Neutrophil (primary cell): ENCODE measurements at regions not wholly inside any gene's neighbourhood (a gene's known extent, or its start where the extent isn't known, plus 50 kb on each side); places are given as distances from the start of the nearest gene placed in this dataset.

ENCODE experiments used
- H3K27ac ChIP-seq: fragments of 200-600 bp; sonication (generic); 2 replicates; pipeline ENCODE4 v1.5.1; 2016; ENCODE audit warnings: mild to moderate bottlenecking, moderate library complexity
- H3K27me3 ChIP-seq: fragments of 200-600 bp; sonication (generic); 2 replicates; pipeline ENCODE4 v1.6.0; 2016; ENCODE audit warnings: mild to moderate bottlenecking
- H3K36me3 ChIP-seq: fragments of 200-600 bp; sonication (generic); 2 replicates; pipeline ENCODE4 v1.5.1; 2017
- H3K4me1 ChIP-seq, 2 experiments: fragments of 200-600 bp in 1 of 2; sonication (generic) in 1 of 2; 1 replicate in 1 of 2; 2 replicates in 1 of 2; pipeline versions ENCODE4 v1.5.1 to v1.6.1; 2013 to 2016; ENCODE audit warnings: low read depth in 1 of 2, low read length in 1 of 2, mild to moderate bottlenecking in 1 of 2, moderate library complexity in 1 of 2; ENCODE audit not compliant: control insufficient read depth in 1 of 2, insufficient read depth in 1 of 2
- H3K4me3 ChIP-seq, 2 experiments: fragments of 200-600 bp in 1 of 2; sonication (generic) in 1 of 2; 1 replicate in 1 of 2; 2 replicates in 1 of 2; pipeline ENCODE4 v1.5.1; 2013 to 2016; ENCODE audit warnings: low read depth in 1 of 2, low read length in 1 of 2, mild to moderate bottlenecking in 1 of 2, moderate library complexity in 1 of 2
- H3K9me3 ChIP-seq: fragments of 200-600 bp; sonication (generic); 2 replicates; pipeline ENCODE4 v1.5.1; 2016
- TF ChIP-seq, protein P1 (sequence below): fragments of 200-600 bp; sonication (generic); IDR thresholded peaks from 2 replicates; pipeline ENCODE4 v1.5.1; 2016; ENCODE audit warnings: antibody characterized with exemption

DNA sequence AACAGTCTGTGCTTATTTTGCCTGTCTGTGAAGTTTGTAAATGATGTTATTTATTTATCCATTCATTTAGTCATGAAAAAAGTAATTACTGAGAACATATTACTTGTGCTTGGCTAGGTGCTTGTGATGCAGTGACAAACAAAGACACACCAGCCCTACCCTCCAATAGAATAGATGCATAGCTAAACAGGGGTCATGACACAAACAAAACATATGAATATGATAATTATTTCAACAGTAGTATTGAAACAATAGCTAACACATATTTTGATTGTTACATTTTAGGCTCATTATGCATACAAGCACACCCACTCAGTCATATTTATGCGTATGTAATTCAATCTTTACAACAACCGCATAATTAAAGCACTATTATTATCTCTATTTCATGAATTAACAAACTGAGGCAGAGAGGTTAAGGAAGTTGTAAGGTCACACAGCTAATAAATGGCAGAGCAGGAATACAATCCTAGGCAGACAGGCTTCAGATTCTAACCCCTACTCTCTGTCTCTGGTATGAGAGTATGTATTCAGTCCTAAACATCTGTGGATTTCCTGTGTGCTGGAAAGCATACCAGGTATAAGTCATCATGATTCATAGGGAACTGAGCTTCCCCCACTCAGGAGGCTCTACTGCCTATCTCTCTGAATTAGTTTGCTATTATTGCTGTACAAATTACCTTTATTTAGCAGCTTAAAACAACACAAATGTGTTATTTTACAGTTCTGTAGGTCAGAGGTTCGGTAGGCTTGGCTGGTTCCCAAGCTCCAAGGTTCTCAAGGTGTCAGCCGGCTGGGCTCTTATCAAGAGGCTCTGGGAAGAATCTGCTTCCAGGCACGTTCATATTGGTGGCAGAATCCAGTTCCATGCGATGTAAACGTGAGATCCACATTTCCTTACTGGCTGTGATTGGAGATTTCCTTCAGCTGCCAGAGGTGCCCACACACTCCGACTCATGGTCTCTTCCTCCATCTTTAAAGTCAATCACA, 509.4 kb downstream of the GALC start:
- Histone ChIP-seq H3K4me1 (no peaks in the 10 kb centered on the region), H3K27ac (no peak overlapping the region), H3K4me3 (no peak overlapping the region), H3K27me3 (no peaks in the 10 kb centered on the region), H3K9me3 (no peaks in the 10 kb centered on the region), H3K36me3 (no peaks in the 10 kb centered on the region)
- TF ChIP-seq, protein P1, sequence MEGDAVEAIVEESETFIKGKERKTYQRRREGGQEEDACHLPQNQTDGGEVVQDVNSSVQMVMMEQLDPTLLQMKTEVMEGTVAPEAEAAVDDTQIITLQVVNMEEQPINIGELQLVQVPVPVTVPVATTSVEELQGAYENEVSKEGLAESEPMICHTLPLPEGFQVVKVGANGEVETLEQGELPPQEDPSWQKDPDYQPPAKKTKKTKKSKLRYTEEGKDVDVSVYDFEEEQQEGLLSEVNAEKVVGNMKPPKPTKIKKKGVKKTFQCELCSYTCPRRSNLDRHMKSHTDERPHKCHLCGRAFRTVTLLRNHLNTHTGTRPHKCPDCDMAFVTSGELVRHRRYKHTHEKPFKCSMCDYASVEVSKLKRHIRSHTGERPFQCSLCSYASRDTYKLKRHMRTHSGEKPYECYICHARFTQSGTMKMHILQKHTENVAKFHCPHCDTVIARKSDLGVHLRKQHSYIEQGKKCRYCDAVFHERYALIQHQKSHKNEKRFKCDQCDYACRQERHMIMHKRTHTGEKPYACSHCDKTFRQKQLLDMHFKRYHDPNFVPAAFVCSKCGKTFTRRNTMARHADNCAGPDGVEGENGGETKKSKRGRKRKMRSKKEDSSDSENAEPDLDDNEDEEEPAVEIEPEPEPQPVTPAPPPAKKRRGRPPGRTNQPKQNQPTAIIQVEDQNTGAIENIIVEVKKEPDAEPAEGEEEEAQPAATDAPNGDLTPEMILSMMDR, result no peak

DNA sequence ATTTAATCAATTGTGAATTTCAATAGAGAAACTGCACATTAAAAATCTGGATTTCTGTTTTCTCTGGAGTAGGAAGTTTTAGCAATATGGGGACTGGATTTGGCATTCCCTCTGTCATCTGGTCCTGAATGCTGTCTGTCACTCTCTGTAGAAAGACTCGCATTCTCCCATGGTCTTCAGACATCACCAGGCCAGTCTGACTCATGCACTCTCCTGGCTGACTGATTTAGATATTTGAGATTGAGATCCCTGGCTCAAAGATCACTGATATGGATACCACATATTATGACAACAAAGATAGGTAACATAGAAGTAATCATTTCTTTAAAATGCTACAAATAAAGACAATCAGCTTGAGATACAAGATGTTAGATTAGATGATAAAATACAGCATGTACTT, 524.5 kb downstream of the GALC start:
- TF ChIP-seq, protein P1, result no peak
- no peaks in the 10 kb centered on the region for H3K9me3 ChIP-seq
- H3K4me1 ChIP-seq, result no peaks in the 10 kb centered on the region
- no peaks in the 10 kb centered on the region for H3K36me3 ChIP-seq
- H3K27ac ChIP-seq, result no peak overlapping the region
- H3K4me3 ChIP-seq, result no peak overlapping the region
- H3K27me3 ChIP-seq, result no peaks in the 10 kb centered on the region

DNA sequence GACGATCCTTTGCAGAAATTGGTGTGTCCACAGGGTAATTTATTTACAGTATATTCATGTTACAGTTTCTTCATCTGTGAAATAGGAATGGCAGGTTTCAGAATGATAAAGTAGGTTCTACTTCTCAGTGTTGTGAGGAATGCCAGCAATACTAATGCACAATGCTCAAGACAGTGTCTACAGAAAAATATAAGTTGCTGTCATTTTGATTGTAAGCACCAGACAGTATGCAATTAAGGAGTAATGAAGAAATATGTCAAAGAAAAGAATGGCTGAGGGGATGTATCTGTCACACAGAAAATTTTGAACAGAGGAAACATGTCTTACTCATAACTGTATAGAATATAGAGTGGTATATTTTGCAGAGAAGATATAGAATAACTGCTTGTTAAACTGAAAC, 525.4 kb downstream of the GALC start:
- H3K4me1 ChIP-seq, result no peaks in the 10 kb centered on the region
- H3K4me3 ChIP-seq, result no peak overlapping the region
- TF ChIP-seq, protein P1, result no peak
- H3K27me3 ChIP-seq, result no peaks in the 10 kb centered on the region
- no peak overlapping the region for H3K27ac ChIP-seq
- H3K36me3 ChIP-seq, result no peaks in the 10 kb centered on the region
- H3K9me3 ChIP-seq, result no peaks in the 10 kb centered on the region

DNA sequence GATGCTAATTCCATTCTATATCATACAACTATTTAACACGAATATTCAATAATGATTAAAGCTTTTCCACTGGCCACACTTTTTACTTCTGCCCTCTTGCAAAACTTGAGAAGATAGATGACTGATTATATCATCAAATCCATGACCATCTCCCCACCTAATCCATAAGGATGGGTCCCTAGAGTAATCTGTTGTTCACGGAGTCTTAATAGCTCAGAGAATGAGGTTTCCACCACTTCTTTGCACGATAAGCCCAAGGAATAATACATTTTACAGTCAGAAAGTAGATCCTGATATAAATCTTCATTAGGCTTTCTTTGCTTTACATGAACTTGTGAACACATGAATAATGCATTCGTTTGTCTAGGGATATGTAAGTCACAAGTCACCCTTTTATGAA, 527.2 kb downstream of the GALC start:
- no peak overlapping the region for H3K4me3 ChIP-seq
- H3K9me3 ChIP-seq, result no peaks in the 10 kb centered on the region
- no peaks in the 10 kb centered on the region for H3K27me3 ChIP-seq
- TF ChIP-seq, protein P1, result no peak
- H3K4me1 ChIP-seq, result no peaks in the 10 kb centered on the region
- H3K27ac ChIP-seq, result no peak overlapping the region
- H3K36me3 ChIP-seq, result no peaks in the 10 kb centered on the region

DNA sequence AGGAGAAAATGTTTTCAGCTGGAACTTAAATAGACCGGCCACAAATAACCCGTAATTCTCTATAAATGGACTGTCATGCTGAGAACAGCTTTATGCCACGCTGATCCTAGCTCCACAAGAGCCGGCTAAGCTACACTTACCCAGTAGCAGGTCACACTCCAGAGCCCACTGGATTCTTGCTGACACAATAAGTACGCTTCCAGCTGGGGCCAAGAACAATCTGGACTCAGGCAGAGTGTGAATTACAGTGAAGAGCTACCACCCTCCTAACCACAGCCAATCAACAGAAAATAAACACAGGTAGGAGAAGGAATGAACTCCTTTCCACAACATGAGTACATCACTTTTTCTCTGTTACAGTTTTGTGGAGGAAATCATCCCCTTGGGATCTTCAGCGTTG, 531.3 kb downstream of the GALC start:
- H3K27me3 ChIP-seq, result no peaks in the 10 kb centered on the region
- H3K4me1 ChIP-seq, result no peaks in the 10 kb centered on the region
- TF ChIP-seq, protein P1, result no peak
- no peaks in the 10 kb centered on the region for H3K36me3 ChIP-seq
- H3K4me3 ChIP-seq, result no peak overlapping the region
- H3K9me3 ChIP-seq, result no peaks in the 10 kb centered on the region
- no peak overlapping the region for H3K27ac ChIP-seq
